DND-41 (cell line): ENCODE measurements at regions not wholly inside any gene's neighbourhood (a gene's known extent, or its start where the extent isn't known, plus 50 kb on each side); places are given as distances from the start of the nearest gene placed in this dataset.

Source experiments
- CTCF ChIP-seq: IDR thresholded peaks from 2 replicates; pipeline ENCODE4 v1.5.1; 2012; ENCODE audit warnings: borderline replicate concordance, low read length, moderate library complexity, mild to moderate bottlenecking; ENCODE audit not compliant: poor library complexity, severe bottlenecking; ENCODE audit errors: extremely low read depth
- EZH2 ChIP-seq: IDR thresholded peaks from 3 replicates; pipeline ENCODE4 v1.6.1; 2012; ENCODE audit warnings: borderline replicate concordance, low read depth, mild to moderate bottlenecking, moderate library complexity, low read length, inconsistent platforms; ENCODE audit not compliant: severe bottlenecking

- no peak for TF ChIP-seq CTCF
- TF ChIP-seq EZH2, result no peak
Measured at GRCh38 chr2:188142088-188142487, 149.6 kb upstream of the GULP1 start.
